ENCODE measurements at regions not wholly inside any gene's neighbourhood (a gene's known extent, or its start where the extent isn't known, plus 50 kb on each side); places are given as distances from the start of the nearest gene placed in this dataset.
"Not testable (repeated sequence)": the region's sequence is repeated elsewhere in the genome, so short reads cannot be mapped to it uniquely, and the experiment has no call there.

- DNase-seq (ENCODE audit: low read depth) = no peak
Measured at GRCh38 chr6:7016226-7016625, 91.5 kb upstream of the RREB1 start.

GRCh38 chr6:7021301-7021700, 86.5 kb upstream of the RREB1 start:
- DNase-seq (ENCODE audit: low read depth) = no peak

DNA sequence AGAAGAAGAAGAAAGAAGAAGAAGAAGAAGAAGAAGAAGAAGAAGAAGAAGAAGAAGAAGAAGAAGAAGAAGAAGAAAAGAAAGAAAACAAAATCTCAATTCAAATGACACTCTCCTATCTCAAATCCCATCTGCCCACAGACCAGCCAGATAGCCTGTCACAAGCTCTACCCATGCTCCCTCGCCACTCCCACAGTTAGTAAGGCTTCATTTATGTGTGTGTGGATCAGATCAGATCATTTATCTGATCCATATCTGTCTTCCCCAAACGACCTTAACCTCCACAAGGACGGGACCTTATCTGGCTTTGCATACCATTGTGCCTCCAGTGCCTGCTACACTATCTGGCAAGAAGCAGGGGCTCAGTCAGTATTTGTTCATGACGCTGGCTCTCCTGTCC, 81.9 kb upstream of the RREB1 start:
- DNase-seq (ENCODE audit: low read depth) = no peak

- not testable (repeated sequence) for DNase-seq (ENCODE audit: low read depth)
Measured at GRCh38 chr6:7028963-7029362, 78.8 kb upstream of the RREB1 start.

DNA sequence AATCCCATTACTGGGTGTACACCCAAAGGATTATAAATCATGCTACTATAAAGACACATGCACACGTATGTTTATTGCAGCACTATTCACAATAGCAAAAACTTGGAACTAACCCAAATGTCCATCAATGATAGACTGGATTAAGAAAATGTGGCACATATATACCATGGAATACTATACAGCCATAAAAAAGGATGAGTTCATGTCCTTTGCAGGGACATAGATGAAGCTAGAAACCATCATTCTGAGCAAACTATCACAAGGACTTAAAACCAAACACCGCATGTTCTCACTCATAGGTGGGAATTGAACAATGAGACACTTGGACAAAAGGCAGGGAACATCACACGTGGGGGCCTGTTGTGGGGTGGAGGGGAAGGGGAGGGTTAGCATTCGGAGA, 76.8 kb upstream of the RREB1 start:
- DNase-seq (ENCODE audit: low read depth) = not testable (repeated sequence)

DNA sequence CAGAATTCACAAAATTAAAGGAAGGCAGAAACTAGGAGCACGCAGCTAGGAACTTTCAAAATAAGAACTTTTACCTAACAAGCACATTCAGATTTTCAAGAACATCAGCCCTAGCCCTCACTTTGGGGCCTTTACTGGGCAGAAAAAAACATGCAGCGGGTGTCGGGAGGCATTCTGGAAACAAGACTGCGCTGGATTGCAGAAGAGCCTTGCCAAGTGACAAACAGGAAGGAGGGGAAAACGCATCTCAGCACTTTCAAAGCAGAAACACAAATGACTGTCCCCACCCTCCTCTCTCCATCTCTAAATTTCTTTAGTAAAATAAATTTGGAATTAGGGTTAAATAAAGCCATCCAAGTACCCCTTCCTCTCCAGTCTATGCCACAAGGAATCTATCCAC, 74.6 kb upstream of the RREB1 start:
- no peak for DNase-seq (ENCODE audit: low read depth)

DNA sequence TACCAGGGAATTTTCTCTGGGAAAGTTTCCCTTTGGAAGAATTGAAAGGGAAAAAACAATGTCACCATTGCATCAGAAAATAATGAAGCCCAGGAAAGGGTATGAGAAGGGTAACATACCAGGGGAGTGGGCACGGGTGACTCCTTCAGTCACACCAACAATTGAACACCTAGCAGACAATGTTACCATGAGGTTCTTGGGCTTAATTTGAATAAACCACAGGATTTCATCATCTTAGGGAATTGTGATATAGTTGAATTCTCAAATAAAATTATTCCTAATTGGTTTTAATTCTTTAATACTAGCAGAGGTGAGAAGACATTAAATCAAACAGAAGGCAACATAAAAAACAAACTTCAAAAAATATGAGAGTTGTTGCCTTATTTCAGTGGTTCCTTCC, 73.7 kb upstream of the RREB1 start:
- DNase-seq (ENCODE audit: low read depth) = no peak

DNA sequence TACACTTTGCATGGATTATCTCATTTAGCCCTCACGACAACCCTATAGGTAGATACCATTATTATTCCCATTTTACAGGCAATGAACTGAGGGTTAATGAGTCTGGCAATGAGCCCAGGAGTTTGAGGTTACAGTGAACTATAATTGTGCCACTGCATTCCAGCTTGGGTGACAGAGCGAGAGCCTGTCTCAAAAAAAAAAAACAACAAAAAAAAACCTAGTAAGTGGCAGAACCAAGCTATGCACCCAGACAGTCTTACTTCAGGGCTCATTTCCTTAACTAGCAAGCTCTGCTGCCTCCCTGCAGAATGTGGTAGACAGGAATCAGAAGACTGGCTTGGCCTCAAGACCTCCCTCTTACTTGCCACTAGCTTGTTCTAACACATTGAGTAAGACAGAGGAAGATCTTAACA, 71.9 kb upstream of the RREB1 start:
- no peak for DNase-seq (ENCODE audit: low read depth)

GRCh38 chr6:7041511-7042026, 66.2 kb upstream of the RREB1 start:
- no peak for DNase-seq (ENCODE audit: low read depth)

- DNase-seq (ENCODE audit: low read depth) = no peak
Measured at GRCh38 chr6:7042056-7042653, 65.6 kb upstream of the RREB1 start.

DNA sequence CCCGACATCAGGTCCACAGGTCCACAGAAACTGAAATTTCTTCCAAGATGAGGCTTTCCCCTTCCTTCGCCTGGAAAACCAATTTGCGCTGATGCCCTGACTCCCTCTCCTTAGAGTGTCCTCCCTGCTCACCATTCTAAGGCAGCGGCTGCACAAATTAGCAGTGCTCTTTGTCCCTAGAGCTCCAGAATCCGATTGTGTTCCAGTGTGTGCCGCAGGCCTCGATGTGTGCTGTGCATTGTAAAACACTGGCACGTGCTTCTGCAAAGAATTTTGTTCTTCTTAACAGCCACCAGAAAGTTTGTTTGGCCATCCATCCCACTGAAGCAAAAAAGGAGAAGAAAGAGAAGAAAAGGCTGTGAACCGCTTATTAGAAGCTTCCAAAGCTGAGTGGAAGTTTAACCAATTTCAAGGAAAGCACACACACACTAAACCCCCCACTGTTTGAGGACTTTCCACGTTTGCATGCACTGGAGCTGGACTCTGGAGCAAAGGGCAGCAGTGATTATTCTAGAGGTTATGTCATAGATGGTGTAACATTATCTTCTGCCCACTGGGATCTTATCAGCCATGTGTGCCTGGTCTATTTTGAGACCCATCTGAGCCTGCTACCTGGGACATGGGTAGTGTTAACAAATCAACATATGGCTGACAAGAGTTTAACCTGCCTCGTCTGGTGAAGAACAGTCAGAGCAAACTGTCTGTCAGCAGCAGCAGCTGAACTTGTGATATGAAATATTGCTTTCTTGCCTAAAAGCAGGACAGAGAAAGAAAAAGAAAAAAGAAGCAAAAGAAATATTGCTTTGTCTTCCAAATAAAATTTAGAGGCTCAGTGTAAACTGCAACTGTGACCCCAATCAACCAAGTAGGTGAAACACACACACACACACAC, 64.9 kb upstream of the RREB1 start:
- no peak for DNase-seq (ENCODE audit: low read depth)

DNA sequence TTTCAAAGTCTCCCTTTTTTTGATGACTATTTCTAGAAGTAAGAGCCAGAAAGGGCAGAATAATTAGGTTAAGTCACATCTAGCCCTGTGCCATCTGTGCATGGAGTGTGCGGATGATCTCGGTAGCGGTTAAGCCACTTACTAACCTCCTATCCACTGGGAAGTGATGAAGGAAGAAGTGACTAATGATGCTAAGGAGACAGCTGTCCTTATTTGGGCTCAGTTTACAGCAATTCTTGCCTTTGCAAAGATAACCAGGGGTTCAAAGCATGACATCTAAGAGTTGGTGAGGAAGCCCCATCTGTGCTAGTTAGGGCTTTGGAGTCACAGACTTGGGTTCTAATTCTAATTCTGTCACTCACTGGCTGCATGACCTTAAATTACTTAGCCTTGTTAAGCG, 62.4 kb upstream of the RREB1 start:
- no peak for DNase-seq (ENCODE audit: low read depth)

DNA sequence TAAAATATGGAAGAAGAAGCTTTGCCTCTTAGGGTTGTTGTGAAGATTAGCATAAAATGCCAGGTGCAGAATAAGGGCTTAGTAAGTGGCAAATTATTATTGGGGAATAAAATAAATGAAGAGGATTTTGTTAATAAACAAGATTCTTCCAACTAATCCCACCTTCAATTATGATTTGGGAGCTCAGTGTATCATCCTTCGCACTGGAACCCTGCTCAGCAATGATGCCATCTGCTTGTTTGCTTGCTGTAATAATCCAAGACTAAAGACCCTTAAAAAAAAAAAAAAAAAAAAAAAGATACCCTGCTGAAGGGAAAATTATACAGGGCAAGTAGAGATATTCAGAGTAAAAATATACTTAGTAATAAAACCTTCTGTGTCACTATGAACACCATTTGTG, 62.0 kb upstream of the RREB1 start:
- no peak for DNase-seq (ENCODE audit: low read depth)

DNA sequence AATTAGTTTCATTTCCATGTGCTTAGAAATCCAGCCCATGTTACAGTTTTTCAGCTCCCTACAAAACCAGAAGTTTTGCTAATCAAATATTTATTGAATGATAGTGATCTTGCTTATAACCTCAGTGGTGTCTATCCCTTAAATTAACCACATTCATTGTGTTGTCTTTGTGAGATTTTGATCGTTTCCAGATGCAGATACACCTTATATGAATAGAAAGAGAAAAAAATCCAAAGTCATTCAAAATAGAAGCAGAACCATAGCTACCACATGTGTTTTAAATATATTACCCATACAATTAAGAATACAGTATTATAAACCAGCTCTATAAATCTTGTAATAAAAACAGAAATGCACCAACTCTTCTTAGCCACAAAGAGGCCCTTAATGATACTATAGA, 60.6 kb upstream of the RREB1 start:
- no peak for DNase-seq (ENCODE audit: low read depth)

GRCh38 chr6:7047966-7048365, 59.8 kb upstream of the RREB1 start:
- no peak for DNase-seq (ENCODE audit: low read depth)

DNA sequence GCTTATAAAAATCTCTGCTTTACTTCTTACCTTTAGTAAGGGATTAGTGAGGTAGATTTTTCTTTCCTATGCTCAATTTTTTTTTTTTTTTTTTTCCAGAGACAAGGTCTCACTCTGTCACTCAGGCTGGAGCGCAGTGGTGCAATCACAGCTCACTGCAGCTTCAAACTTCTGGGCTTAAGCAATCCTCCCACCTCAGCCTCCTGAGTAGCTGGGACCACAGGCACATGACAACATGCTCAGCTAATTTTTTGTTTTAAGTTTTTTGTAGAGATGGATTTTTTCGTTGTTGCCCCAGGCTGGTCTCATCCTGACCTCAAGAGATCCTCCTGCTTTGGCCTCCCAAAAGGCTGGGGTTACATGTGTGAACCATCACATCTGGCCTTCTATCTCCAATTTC, 58.9 kb upstream of the RREB1 start:
- no peak for DNase-seq (ENCODE audit: low read depth)

DNA sequence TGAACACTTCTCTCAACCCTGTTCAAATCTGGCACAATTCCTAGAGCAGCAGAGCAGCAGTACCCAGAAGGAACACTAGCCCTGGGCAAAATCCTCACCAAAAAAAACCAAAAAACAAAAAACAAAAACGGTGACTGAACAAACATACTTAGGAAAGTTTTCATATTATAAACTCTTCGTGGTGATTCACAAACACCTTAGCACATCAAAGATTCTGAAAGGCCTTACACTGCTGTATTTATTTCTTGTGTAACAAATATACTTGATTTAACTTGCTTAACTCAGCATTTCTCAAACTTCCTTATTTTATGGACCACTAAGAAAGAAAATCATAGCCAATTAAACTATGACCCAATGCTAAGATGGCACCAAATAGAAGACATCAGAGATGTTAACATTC, 57.8 kb upstream of the RREB1 start:
- DNase-seq (ENCODE audit: low read depth) = no peak

DNA sequence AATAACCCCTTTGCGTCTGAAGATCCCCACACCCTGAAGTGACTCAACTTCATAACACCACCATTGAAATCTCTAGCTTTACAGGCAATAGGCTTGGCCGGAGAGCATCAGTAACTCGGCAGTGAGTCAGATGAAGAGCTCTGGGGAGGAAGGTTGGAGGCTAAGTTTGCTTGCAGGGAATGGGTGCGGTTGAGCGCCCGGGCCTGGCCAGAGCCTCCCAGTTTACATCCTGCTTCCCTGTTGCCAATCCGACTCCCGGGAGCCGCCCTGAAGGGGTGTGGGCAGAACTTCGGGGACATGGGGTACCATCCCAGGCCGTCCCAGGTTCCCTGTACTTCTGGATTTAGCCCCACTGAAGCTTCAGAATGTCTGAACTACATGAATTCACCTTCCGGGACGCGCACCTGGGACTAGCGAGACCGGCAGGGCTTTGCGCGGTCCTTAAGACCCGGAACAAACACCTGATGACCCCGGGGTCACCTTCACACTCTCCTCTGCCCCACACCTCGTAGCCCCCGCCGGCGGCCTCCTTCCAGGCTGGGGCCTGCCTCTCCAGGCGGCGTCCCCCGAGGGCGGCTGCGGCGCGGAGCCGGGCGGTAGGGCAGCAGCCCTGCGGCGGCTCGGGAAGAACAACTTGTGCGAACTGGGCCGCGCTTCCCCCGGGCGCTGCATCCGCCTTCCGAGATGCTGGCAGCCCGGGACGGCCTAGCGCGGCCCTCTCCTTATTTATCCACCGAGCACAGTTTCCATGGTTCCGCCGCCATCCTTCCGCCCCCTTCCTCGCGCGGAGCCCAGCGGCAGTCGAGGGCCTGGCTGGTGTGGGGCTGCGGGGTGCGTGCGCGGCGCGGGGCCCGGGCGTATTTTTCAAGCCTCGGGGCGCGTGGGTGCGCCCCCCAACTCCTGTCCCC, 56.6 kb upstream of the RREB1 start:
- DNase-seq (ENCODE audit: low read depth) = no peak

GRCh38 chr6:7051780-7052442, 55.9 kb upstream of the RREB1 start:
- DNase-seq (ENCODE audit: low read depth) = peak; percentile 38

GRCh38 chr6:7052443-7053011, 55.2 kb upstream of the RREB1 start:
- DNase-seq (ENCODE audit: low read depth) = no peak

- DNase-seq (ENCODE audit: low read depth) = no peak
Measured at GRCh38 chr6:7053125-7053774, 54.5 kb upstream of the RREB1 start.
